A549 (cell line): ENCODE measurements at regions not wholly inside any gene's neighbourhood (a gene's known extent, or its start where the extent isn't known, plus 50 kb on each side); places are given as distances from the start of the nearest gene placed in this dataset.

ENCODE experiments used
- ATAC-seq, 2 experiments: fragments of 200-7000 bp in 1 of 2; fragments of >200 bp in 1 of 2; cut with Nextera tagmentation in 1 of 2; cut with Tn5 transposase in 1 of 2; 3 replicates each; pipeline versions ENCODE4 v1.8.0 to v1.9.1; 2018 to 2020; ENCODE audit warnings: mild to moderate bottlenecking in 1 of 2, moderate library complexity in 1 of 2
- CTCF ChIA-PET: fragments of 300-600 bp; sonication (Branson Sonifier 250); formaldehyde crosslinking; extraction: SDS; loops from one replicate; lab custom pipeline; 2021; ENCODE audit warnings: antibody characterized with exemption, inconsistent platforms; lab: Yijun Ruan, JAX
- POLR2A ChIA-PET: fragments of 350-600 bp; formaldehyde crosslinking; extraction: SDS; loops from one replicate; lab custom pipeline; 2021; ENCODE audit warnings: antibody characterized with exemption, inconsistent platforms; lab: Yijun Ruan, JAX
- DNase-seq, 2 experiments: peaks; one replicate each; pipeline versions ENCODE4 v3.0.0 to v3.0.0-alpha.2; 2011 to 2016; ENCODE audit warnings: low read depth in 1 of 2, low spot score in 1 of 2
- FAIRE-seq: peaks from 2 replicates; lab custom pipeline; 2011; peaks lifted over from hg19 to GRCh38; lab: Jason Lieb, UNC
- H3K27ac ChIP-seq, 2 experiments: fragments of >200 bp; sonication (Bioruptor Twin); formaldehyde crosslinking; 3 replicates each; pipeline ENCODE4 v1.5.1; 2016 to 2017
- H3K4me1 ChIP-seq: fragments of >200 bp; sonication (Bioruptor Twin); formaldehyde crosslinking; 3 replicates; pipeline ENCODE4 v1.6.1; 2016
- H3K4me2 ChIP-seq: fragments of >200 bp; sonication (Bioruptor Twin); formaldehyde crosslinking; 3 replicates; pipeline ENCODE4 v1.6.1; 2016
- H3K4me3 ChIP-seq: fragments of >200 bp; sonication (Bioruptor Twin); formaldehyde crosslinking; 3 replicates; pipeline ENCODE4 v1.5.1; 2016
- H3K9me3 ChIP-seq: fragments of >200 bp; sonication (Bioruptor Twin); formaldehyde crosslinking; 3 replicates; pipeline ENCODE4 v1.6.1; 2016
- BHLHE40 ChIP-seq: IDR thresholded peaks from 2 replicates; pipeline ENCODE4 v1.6.1; 2012; ENCODE audit warnings: low read depth, low read length, inconsistent platforms
- CBX2 ChIP-seq: fragments of 200-600 bp; sonication (generic); IDR thresholded peaks from 2 replicates; pipeline ENCODE4 v1.6.1; 2016; ENCODE audit warnings: low read depth, mild to moderate bottlenecking, borderline replicate concordance
- CBX8 ChIP-seq: fragments of 200-600 bp; sonication (generic); IDR thresholded peaks from 2 replicates; pipeline ENCODE4 v1.6.1; 2016
- CHD2 ChIP-seq: fragments of 150-350 bp; IDR thresholded peaks from 2 replicates; pipeline ENCODE4 v1.6.1; 2014; ENCODE audit warnings: low read length; ENCODE audit not compliant: partially characterized antibody
- EHF ChIP-seq: fragments of 250-450 bp; sonication (Bioruptor Pico); IDR thresholded peaks from 2 replicates; pipeline ENCODE4 v1.5.0; 2020; ENCODE audit warnings: mild to moderate bottlenecking
- EP300 ChIP-seq, 2 experiments: fragments of >200 bp; sonication (Bioruptor Twin); formaldehyde crosslinking; IDR thresholded peaks; 2 replicates in 1 of 2; 3 replicates in 1 of 2; pipeline ENCODE4 v1.6.1; 2016 to 2017
- FOSB ChIP-seq: fragments of 250-450 bp; sonication (Bioruptor Pico); IDR thresholded peaks from 2 replicates; pipeline ENCODE4 v1.5.0; 2020; ENCODE audit warnings: mild to moderate bottlenecking, moderate library complexity
- FOSL2 ChIP-seq, 2 experiments: fragments of 450-650 bp in 1 of 2; fragments of >200 bp in 1 of 2; sonication (Bioruptor Twin) in 1 of 2; formaldehyde crosslinking; IDR thresholded peaks; 2 replicates each; pipeline versions ENCODE4 v1.5.0 to v1.6.1; 2016 to 2020; ENCODE audit warnings: mild to moderate bottlenecking in 1 of 2, moderate library complexity in 1 of 2
- HEYL ChIP-seq: fragments of 250-450 bp; sonication (Bioruptor Pico); IDR thresholded peaks from 2 replicates; pipeline ENCODE4 v1.8.0; 2021; ENCODE audit warnings: mild to moderate bottlenecking, moderate library complexity
- KDM1A ChIP-seq: fragments of 200-600 bp; sonication (generic); IDR thresholded peaks from 2 replicates; pipeline ENCODE4 v1.6.1; 2016; ENCODE audit warnings: low read depth, mild to moderate bottlenecking
- PHF8 ChIP-seq: fragments of 200-600 bp; sonication (generic); IDR thresholded peaks from 2 replicates; pipeline ENCODE4 v1.6.1; 2016; ENCODE audit warnings: low read depth, mild to moderate bottlenecking, antibody characterized with exemption, moderate library complexity, borderline replicate concordance
- RAD21 ChIP-seq, 2 experiments: fragments of >200 bp in 1 of 2; sonication (Bioruptor Twin) in 1 of 2; formaldehyde crosslinking in 1 of 2; IDR thresholded peaks in 1 of 2; conservative IDR thresholded peaks in 1 of 2; 2 replicates in 1 of 2; 3 replicates in 1 of 2; pipeline ENCODE4 v1.6.1; 2012 to 2018; ENCODE audit warnings: inconsistent platforms in 1 of 2
- RCOR1 ChIP-seq: fragments of 150-350 bp; IDR thresholded peaks from 2 replicates; pipeline ENCODE4 v1.6.1; 2014; ENCODE audit warnings: antibody characterized with exemption, low read length, low read depth
- RNF2 ChIP-seq: fragments of 200-600 bp; sonication (generic); IDR thresholded peaks from 2 replicates; pipeline ENCODE4 v1.6.1; 2016; ENCODE audit warnings: low read depth, mild to moderate bottlenecking, antibody characterized with exemption, moderate library complexity, borderline replicate concordance
- TFCP2L1 ChIP-seq: fragments of 250-450 bp; sonication (Bioruptor Pico); IDR thresholded peaks from 2 replicates; pipeline ENCODE4 v1.5.0; 2021; ENCODE audit warnings: mild to moderate bottlenecking
- ZFP36 ChIP-seq: fragments of 450-650 bp; IDR thresholded peaks from 2 replicates; pipeline ENCODE4 v1.6.1; 2014; ENCODE audit warnings: borderline replicate concordance; ENCODE audit not compliant: partially characterized antibody
- ZSCAN20 ChIP-seq: fragments of 250-450 bp; sonication (Bioruptor Pico); IDR thresholded peaks from 2 replicates; pipeline ENCODE4 v1.8.0; 2022; ENCODE audit warnings: mild to moderate bottlenecking, moderate library complexity
- WGBS: methylation state at CpG from one replicate; pipeline ENCODE4 v1.1.6; 2017; ENCODE audit errors: missing lambda C conversion rate; 5-methylcytosine and 5-hydroxymethylcytosine counted together
- TF ChIP-seq, protein P1 (sequence below): fragments of >200 bp; sonication (Bioruptor Twin); formaldehyde crosslinking; IDR thresholded peaks from 3 replicates; pipeline ENCODE4 v1.5.1; 2016
- TF ChIP-seq, protein P2 (sequence below): fragments of 150-350 bp; IDR thresholded peaks from 2 replicates; pipeline ENCODE4 v1.6.1; 2014; ENCODE audit warnings: low read depth, mild to moderate bottlenecking, low read length

DNA sequence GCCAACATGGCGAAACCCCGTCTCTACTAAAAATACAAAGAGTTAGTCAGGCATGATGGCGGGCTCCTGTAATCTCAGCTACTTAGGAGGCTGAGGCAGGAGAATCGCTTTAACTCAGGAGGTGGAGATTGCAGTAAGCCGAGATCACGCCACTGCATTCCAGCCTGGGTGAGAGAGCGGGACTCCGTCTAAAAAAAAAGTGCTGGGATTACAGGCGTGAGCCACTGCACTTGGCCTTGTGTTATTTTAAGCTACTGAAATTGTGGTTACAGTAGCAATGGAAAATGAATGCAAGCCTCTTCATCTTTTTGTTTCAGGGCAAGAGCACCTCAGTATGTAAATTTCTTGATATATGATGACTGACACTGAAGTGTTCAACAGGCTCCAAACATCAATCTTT is 106.4 kb upstream of the IMMP2L start:
- FAIRE-seq (no peak), DNase-seq (no peak), ATAC-seq (no peak)
- POLR2A ChIA-PET: no interaction called here
- no peaks in the 10 kb centered on the region for H3K9me3 ChIP-seq
- TF ChIP-seq FOSB (CRISPR knock-in tag) (no peak), PHF8 (no peak), ZFP36 (no peak), TFCP2L1 (no peak), EHF (CRISPR knock-in tag) (no peak)
- no peak overlapping the region for H3K4me2 ChIP-seq
- H3K27ac ChIP-seq: no peak overlapping the region
- no peaks in the 10 kb centered on the region for H3K4me1 ChIP-seq
- H3K4me3 ChIP-seq: no peak overlapping the region
- 90% methylated on average over 9 of the region's 9 CpGs for WGBS
- CTCF ChIA-PET: interaction anchor here (1.4 kb wide), 1 partner anchor 106 kb away, joined by 3 read pairs; the partner anchor contains the start of gene IMMP2L

DNA sequence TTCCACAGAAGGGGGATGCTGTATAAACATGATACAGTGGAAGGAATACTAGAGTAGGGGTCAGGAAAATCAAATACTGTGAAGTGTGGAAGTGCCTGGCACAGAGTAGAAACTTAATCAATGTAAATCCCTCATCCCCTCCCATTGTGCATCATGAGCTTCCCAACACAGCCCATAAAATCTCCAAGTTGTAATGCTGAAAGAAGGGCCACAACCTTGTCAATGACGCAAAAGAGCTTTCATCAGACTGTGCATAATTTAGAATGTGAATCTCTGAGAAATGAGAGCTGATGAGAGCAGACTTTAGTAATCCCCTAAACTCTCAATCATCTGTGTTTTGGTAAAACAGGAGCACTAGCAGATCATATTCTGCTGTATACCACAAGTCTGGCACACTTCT is 105.2 kb upstream of the IMMP2L start:
- 92% methylated on average over 1 of the region's 1 CpG for WGBS
- no peak for TF ChIP-seq FOSL2 (IDR thresholded peaks at IDR 0.05)
- TF ChIP-seq FOSL2 (CRISPR knock-in tag; IDR thresholded peaks at IDR 0.05): no peak
- no peak for TF ChIP-seq EHF (CRISPR knock-in tag)
- TF ChIP-seq RNF2: no peak
- TF ChIP-seq EP300 (IDR thresholded peaks at IDR 0.05): no peak
- TF ChIP-seq, protein P1, sequence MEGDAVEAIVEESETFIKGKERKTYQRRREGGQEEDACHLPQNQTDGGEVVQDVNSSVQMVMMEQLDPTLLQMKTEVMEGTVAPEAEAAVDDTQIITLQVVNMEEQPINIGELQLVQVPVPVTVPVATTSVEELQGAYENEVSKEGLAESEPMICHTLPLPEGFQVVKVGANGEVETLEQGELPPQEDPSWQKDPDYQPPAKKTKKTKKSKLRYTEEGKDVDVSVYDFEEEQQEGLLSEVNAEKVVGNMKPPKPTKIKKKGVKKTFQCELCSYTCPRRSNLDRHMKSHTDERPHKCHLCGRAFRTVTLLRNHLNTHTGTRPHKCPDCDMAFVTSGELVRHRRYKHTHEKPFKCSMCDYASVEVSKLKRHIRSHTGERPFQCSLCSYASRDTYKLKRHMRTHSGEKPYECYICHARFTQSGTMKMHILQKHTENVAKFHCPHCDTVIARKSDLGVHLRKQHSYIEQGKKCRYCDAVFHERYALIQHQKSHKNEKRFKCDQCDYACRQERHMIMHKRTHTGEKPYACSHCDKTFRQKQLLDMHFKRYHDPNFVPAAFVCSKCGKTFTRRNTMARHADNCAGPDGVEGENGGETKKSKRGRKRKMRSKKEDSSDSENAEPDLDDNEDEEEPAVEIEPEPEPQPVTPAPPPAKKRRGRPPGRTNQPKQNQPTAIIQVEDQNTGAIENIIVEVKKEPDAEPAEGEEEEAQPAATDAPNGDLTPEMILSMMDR: no peak
- TF ChIP-seq, protein P2, sequence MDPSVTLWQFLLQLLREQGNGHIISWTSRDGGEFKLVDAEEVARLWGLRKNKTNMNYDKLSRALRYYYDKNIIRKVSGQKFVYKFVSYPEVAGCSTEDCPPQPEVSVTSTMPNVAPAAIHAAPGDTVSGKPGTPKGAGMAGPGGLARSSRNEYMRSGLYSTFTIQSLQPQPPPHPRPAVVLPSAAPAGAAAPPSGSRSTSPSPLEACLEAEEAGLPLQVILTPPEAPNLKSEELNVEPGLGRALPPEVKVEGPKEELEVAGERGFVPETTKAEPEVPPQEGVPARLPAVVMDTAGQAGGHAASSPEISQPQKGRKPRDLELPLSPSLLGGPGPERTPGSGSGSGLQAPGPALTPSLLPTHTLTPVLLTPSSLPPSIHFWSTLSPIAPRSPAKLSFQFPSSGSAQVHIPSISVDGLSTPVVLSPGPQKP: no peak
- no peak for TF ChIP-seq KDM1A
- TF ChIP-seq RAD21 (conservative IDR thresholded peaks at IDR 0.05 in 1 of 2, IDR thresholded peaks at IDR 0.05 in 1 of 2): no peak
- no peak for TF ChIP-seq CHD2
- TF ChIP-seq CBX2: no peak
- TF ChIP-seq HEYL (CRISPR knock-in tag): no peak
- TF ChIP-seq CBX8: no peak
- TF ChIP-seq RCOR1: no peak
- TF ChIP-seq, all 56 proteins: peak for 0
- POLR2A ChIA-PET: no interaction called here
- no peak overlapping the region for H3K27ac ChIP-seq
- FAIRE-seq (no peak), ATAC-seq (no peak), DNase-seq (no peak)
- H3K4me1 ChIP-seq: no peaks in the 10 kb centered on the region
- no peak overlapping the region for H3K4me2 ChIP-seq
- H3K9me3 ChIP-seq: no peaks in the 10 kb centered on the region
- H3K4me3 ChIP-seq: no peak overlapping the region
- CTCF ChIA-PET: interaction anchor here (0.9 to 1.4 kb wide), 2 partner anchors 69 to 105 kb away, joined by 3 read pairs; partner anchors contain the start of gene IMMP2L

DNA sequence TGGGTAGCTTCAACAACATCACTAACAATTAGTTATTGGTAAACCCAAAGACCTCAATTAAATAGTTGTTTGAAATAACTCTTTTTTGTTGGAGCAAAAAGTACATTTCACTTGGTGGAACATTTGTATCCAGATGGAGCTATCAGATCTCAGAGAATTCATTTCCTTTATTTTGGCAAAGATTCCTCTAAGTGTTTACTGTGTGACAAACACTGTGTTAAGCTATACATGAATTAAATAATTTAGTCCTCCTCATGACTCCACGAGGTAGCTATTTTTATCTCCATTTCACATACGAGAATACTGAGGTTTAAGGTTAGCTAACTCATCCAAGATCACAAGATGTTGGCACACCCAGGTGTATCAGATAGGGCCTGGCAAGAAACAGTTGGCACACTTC is 104.0 kb upstream of the IMMP2L start:
- DNase-seq: no peak

More for the DNA sequence above, 104.0 kb upstream of the IMMP2L start:
- FAIRE-seq: no peak
- no peak overlapping the region for H3K4me3 ChIP-seq
- H3K9me3 ChIP-seq: no peaks in the 10 kb centered on the region
- CTCF ChIA-PET: interaction anchor here (0.6 kb wide), 1 partner anchor 1788 kb away, joined by 3 read pairs; no protein-coding TSS in a partner anchor
- H3K4me1 ChIP-seq: no peaks in the 10 kb centered on the region
- POLR2A ChIA-PET: no interaction called here
- no peak overlapping the region for H3K4me2 ChIP-seq
- no peak for ATAC-seq
- WGBS: 27% methylated on average over 2 of the region's 2 CpGs
- no peak overlapping the region for H3K27ac ChIP-seq
- TF ChIP-seq EP300 (IDR thresholded peaks at IDR 0.05) (no peak), RAD21 (conservative IDR thresholded peaks at IDR 0.05 in 1 of 2, IDR thresholded peaks at IDR 0.05 in 1 of 2) (no peak), HEYL (CRISPR knock-in tag) (no peak), BHLHE40 (no peak), ZSCAN20 (CRISPR knock-in tag) (no peak)
